ENCODE measurements at regions not wholly inside any gene's neighbourhood (a gene's known extent, or its start where the extent isn't known, plus 50 kb on each side); places are given as distances from the start of the nearest gene placed in this dataset.

DNA sequence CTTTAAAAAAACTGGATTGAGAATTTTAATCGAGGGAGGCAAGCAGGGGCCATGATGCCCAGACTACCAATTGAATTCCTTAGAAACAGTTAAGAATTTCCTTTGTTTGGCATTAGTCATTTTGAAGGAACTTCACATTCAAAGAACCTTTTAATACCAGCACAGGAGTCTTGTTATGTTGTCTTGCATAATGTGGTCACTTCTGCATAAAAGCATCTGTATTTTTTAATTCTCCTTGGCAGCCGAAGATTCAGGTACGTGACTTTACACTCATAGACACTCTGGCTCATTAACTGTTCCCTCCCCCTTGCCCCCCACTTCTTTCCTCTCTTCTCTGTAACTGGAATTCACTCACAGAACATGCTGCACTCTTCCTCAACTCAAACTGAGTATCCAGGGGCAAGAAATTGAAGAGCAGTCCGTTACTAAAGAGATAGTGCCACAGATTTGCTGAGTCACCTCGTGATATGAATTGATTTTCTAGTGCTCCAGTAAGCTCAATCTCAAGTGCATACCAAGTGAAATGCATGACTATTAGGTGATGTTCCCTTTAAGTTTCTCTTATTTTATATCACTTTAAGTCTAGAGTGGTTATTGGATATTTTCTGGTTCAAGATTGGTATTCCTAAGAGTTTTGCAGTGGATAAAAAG, 572.2 kb upstream of the SOX9 start:
- H3K4me2 ChIP-seq (ENCODE audit: insufficient read depth, low read length), result no peak overlapping the region
- DNase-seq (ENCODE audit: low read depth, low spot score), result no peak
- intact Hi-C loops (cut with micrococcal nuclease) (no loop called here), dilution Hi-C loops (cut with MboI; ENCODE audit: extremely low pct_ligation_motif_present, low sequenced_read_pairs) (no loop called here)
- H3K9me1 ChIP-seq (replicated peaks; ENCODE audit: control insufficient read depth, extremely low read depth, insufficient read depth, low read length), result no peaks in the 10 kb centered on the region
- H3K4me3 ChIP-seq (replicated peaks in 1 of 3; ENCODE audit: insufficient read depth in 1 of 3, low read depth in 1 of 3, low read length in 3 of 3), result no peak overlapping the region
- H3K9ac ChIP-seq (replicated peaks; ENCODE audit: extremely low read depth, insufficient read depth, low read length), result no peak overlapping the region
- H3K36me3 ChIP-seq (ENCODE audit: control insufficient read depth in 2 of 2, extremely low read depth in 1 of 2, insufficient read depth in 2 of 2, low read length in 2 of 2), result no peaks in the 10 kb centered on the region
- H2AFZ ChIP-seq (ENCODE audit: low read depth, low read length), result no peak overlapping the region
- H3K27ac ChIP-seq (ENCODE audit: insufficient read depth, low read depth, low read length), result no peak overlapping the region
- BruUV-seq (replicated peaks), result no TSS peak
- H4K20me1 ChIP-seq (replicated peaks; ENCODE audit: control insufficient read depth, extremely low read depth, insufficient read depth, low read length), result no peaks in the 10 kb centered on the region
- no peak for FAIRE-seq
- H3K9me3 ChIP-seq (replicated peaks; ENCODE audit: control insufficient read depth, insufficient read depth, low read length), result no peaks in the 10 kb centered on the region
- ChIA-PET CTCF (no interaction called here), POLR2A (no interaction called here)
- H3K4me1 ChIP-seq (ENCODE audit: control insufficient read depth, extremely low read depth, insufficient read depth, low read length), result no peaks in the 10 kb centered on the region
- H3K79me2 ChIP-seq (ENCODE audit: control insufficient read depth, insufficient read depth, low read length), result no peaks in the 10 kb centered on the region
- no peaks in the 10 kb centered on the region for H3K27me3 ChIP-seq (ENCODE audit: control insufficient read depth in 2 of 2, insufficient read depth in 2 of 2, low read length in 2 of 2)
- TF ChIP-seq POLR2A (IDR thresholded peaks at IDR 0.05; ENCODE audit: low read depth, low read length), result no peak
- TF ChIP-seq CTCF (IDR thresholded peaks at IDR 0.05; ENCODE audit: extremely low read depth in 1 of 2, insufficient read depth in 1 of 2, low read depth in 1 of 2, low read length in 2 of 2), result no peak
- TF ChIP-seq FOS (IDR thresholded peaks at IDR 0.05; ENCODE audit: borderline replicate concordance, insufficient read depth, low read length), result no peak
- TF ChIP-seq EZH2 (IDR thresholded peaks at IDR 0.05; ENCODE audit: borderline replicate concordance, low read depth, low read length, severe bottlenecking), result no peak
- no peak for TF ChIP-seq GATA2 (IDR thresholded peaks at IDR 0.05; ENCODE audit: insufficient read depth, insufficient read length, low read depth, low read length)
- TF ChIP-seq POLR2AphosphoS5 (IDR thresholded peaks at IDR 0.05; ENCODE audit: insufficient read depth, low read depth, low read length), result no peak
- TF ChIP-seq MAX (IDR thresholded peaks at IDR 0.05; ENCODE audit: insufficient read depth, insufficient read length), result no peak
- no peak for TF ChIP-seq MYC (IDR thresholded peaks at IDR 0.05; ENCODE audit: low read depth, low read length)
- no peak for TF ChIP-seq JUN (IDR thresholded peaks at IDR 0.05; ENCODE audit: borderline replicate concordance, insufficient read depth, insufficient read length, low read depth)

Measured in endothelial cell of umbilical vein (primary cell).